Tibial nerve (tissue), 4 donors: ENCODE measurements at regions not wholly inside any gene's neighbourhood (a gene's known extent, or its start where the extent isn't known, plus 50 kb on each side); places are given as distances from the start of the nearest gene placed in this dataset.

Experiments
- CTCF ChIP-seq, 5 experiments: fragments of 200-600 bp in 3 of 5; fragments of 450-650 bp in 2 of 5; sonication (generic) in 3 of 5; IDR thresholded peaks; one replicate each; pipeline ENCODE4 v1.5.1; 2016 to 2019; ENCODE audit warnings: antibody characterized with exemption in 5 of 5, mild to moderate bottlenecking in 3 of 5, moderate library complexity in 2 of 5
- EP300 ChIP-seq, 2 donors: sonication (generic); formaldehyde crosslinking; IDR thresholded peaks; one replicate each; pipeline ENCODE4 v1.6.1; 2017; ENCODE audit warnings: antibody characterized with exemption in 2 of 2, mild to moderate bottlenecking in 1 of 2
- POLR2A ChIP-seq, 2 donors: fragments of 450-650 bp; IDR thresholded peaks; one replicate each; pipeline ENCODE4 v1.6.1; 2017; ENCODE audit warnings: antibody characterized with exemption in 2 of 2, mild to moderate bottlenecking in 2 of 2, moderate library complexity in 2 of 2

DNA sequence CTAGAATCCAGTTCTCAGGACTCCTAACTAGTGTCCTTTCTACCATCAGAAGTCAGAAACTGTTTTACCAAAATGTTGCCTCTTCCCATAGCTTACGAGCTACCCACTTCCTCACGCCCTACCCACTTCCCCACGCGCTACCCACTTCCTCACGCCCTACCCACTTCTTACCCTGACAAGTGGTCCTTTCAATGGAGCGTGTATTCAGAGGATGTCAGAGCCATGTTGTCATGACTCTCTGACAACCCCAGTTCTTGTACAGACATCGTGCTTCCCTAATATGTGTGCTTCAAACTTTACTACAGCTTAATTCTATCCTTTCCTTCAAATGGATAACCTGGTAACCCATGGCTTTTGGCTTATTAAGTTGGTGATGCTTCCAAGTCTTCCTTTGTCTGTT is 84.8 kb upstream of the PHF14 start:
- TF ChIP-seq EP300 (IDR thresholded peaks at IDR 0.05) (no peak), POLR2A (IDR thresholded peaks at IDR 0.05) (no peak), CTCF (IDR thresholded peaks at IDR 0.05) (no peak)
